GM12892 (cell line): ENCODE measurements at regions not wholly inside any gene's neighbourhood (a gene's known extent, or its start where the extent isn't known, plus 50 kb on each side); places are given as distances from the start of the nearest gene placed in this dataset.

Experiments
- POLR2A ChIP-seq: IDR thresholded peaks from 2 replicates; pipeline ENCODE4 v1.6.1; 2011; ENCODE audit warnings: low read depth, low read length, control low read depth
- POLR2AphosphoS5 ChIP-seq: IDR thresholded peaks from 2 replicates; pipeline ENCODE4 v1.6.1; 2011; ENCODE audit warnings: low read depth, low read length, control low read depth
- TAF1 ChIP-seq: IDR thresholded peaks from 2 replicates; pipeline ENCODE4 v1.6.1; 2011; ENCODE audit warnings: low read depth, mild to moderate bottlenecking, control low read depth, low read length, borderline replicate concordance

DNA sequence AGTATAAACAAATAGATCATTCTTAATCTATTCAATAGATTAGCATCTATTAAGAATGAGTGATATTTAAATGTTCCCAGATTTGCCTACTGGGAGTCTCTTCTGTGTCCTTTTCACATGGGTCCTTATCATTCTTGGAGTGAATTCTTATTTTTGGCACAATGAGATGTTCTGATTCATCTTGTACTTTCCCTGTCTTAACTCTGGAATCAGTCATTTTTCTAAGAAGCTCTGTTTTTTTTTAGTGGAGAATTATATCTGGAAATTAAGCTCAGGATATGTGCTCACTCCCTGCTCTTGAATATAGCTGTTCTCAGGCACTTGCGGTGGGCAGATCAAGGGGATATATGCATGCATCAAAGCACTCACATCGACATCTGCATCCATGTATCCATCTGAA lies 625.3 kb upstream of the HS3ST1 start:
- TF ChIP-seq TAF1 (no peak), POLR2A (no peak), POLR2AphosphoS5 (no peak)
